Inflammatory macrophage (primary cell): ENCODE measurements at regions not wholly inside any gene's neighbourhood (a gene's known extent, or its start where the extent isn't known, plus 50 kb on each side); places are given as distances from the start of the nearest gene placed in this dataset.
"Not testable (repeated sequence)": the region's sequence is repeated elsewhere in the genome, so short reads cannot be mapped to it uniquely, and the experiment has no call there.

ENCODE experiments used
- DNase-seq, 2 donors: peaks; one replicate each; pipeline ENCODE4 v3.0.0-alpha.2; 2020 to 2022

DNA sequence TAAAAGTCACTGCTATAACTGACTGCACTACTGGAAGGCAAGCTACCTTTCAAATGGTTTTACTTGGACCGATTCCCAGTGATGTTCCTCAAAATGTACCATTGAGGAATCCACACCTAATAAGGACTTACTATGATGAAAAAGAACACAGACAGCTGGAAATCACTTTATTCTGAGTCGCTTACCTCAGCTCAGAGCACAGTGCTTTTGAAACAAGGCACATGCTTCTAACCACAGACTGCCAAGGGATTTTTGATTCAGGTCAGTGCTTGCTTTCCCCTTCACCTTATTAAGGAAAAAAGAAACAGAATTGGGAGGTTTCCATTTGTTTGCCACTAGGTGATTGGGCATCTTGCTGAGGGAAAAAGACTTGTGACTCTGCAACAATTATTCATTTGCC lies 707.5 kb upstream of the FSHR start:
- no peak for DNase-seq

DNA sequence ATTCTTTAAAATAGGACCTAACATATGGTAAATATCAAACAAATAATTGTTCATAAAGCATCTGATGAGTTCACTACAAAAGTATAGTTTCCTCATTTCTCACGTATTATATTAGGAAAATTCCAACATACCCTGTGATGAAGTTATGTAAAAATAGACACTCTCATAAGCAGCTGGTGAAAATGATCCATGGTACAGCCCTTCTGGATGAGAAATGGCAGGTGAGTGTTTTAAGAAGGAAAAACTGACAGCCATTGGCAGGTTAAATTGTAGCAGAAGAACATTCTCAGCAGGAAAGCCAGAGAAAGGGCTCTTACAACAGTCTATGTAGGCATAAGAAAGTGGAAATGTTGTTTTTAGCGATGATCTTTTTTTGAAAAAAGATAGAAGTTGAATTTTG lies 706.5 kb upstream of the FSHR start:
- DNase-seq, result no peak

DNA sequence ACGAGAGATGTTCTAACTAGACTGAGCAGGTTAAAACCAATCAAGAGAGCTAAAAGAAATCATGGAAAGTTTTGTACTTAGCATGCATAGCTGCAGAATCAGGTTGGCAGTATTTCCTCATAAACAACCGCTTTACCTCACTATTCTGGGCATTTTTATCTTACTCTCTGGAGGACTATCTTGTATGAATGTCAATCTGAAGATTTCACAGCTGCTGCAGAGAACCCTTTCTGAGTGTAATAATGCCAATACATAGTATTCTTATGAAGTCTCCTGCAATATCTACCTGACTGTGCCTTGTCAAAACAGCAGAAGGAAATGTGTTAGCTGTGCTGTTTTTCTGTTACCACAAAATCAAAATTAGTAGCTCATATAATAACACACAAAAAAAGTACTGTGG lies 705.9 kb upstream of the FSHR start:
- no peak for DNase-seq

DNA sequence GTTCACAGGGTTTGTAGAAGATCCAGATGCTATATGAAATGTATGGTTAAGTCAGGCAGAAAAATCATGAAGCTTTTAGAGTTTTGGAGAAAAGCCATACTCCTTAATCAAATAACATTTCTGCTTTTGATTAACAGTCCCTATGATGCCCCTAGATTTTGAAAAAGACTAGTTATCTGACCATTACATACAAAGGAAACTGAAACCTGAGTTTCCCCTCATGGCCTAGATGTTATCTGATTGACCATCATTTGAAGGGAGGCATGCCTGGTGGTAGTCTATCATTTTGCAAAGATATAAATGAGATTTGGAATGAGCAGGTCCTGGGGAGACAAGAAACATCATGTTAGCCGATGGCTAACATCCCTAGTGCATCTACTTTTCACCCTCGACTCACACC lies 704.3 kb upstream of the FSHR start:
- no peak for DNase-seq

DNA sequence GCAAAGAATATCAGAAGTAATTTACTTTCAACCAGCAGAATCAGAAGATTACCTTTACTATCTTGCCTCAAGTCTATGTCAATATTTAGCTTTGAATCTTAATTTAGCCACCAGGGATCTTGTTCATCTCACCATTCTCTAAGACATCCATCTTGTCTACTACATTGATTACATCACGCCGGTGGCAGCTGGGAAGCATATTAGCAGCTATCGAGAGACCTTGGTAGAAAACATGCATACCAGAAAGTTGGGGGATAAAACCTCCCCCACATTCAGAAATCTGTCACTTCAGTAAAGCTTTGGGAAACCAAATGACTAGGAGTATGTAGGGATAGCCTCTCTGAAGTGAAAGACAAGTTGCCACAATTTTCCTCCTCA lies 703.8 kb upstream of the FSHR start:
- no peak for DNase-seq

DNA sequence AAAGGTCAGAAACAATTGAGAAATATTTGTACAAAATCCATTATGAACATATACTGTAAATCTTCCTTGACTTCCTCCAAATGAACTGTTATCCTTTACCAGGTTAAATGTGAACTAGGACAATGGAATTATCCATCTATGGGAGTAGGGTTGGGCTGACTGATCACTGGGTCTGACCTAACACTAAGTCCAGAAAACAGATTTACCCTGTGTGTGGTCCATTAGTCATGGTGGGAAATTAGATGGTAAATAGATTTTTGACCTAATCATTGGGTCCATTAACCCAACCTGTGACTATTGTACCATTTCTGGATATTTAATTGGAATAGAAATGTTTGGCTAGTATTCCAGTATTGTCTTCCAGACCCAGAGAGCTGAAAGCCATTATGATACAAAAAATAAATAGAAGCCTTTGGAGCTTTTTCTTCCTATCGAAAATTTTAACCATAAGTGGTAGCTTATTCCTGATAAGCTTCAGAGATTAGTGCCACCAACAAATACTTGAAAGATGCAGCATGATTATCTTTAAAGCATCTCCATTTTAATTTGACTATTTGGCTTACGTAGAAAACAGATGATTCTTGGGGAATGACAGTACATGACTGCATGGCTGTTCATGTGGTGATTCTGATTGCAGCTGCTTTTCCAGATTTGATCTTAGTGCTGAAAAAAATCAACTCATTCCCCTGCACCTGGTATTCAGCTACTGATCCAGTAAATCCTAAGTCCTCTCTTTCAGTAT lies 703.2 kb upstream of the FSHR start:
- DNase-seq, result no peak

DNA sequence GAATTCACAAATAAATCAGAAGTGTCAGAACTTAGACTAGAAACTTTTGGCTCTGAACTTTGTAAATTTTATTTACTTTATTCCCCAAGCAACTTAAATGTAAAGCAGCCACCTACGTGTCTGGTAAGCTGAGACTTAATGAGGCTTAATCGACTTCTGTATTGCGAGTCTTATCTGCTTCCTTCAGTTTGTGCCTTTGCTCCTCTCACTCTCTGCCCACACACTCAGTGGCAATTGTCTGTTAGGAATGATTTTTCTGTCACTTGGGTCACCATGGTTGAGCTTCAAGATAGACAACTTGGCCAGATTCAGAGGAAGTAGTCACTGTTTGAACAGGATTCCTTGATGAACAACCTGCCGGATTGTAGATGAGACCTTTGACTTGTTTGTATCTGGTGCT lies 691.4 kb upstream of the FSHR start:
- no peak for DNase-seq

DNA sequence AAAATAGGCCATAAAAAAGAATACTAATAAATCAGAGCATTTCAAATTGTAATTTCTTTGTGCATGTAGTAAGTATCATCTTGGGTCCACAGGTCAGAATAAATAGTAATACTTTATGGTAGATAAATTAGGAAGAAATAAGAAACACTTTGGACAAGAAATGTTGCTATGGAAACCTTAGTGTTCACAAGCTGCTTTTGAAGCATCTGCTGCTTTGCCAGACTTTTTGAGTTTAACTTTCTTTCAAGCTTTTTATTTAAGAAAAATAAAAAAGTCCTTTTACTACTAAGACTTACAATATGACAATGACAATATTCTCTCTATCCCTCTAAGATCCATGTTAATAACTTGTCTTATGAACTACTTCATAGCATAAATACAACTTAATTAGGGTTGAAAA lies 690.7 kb upstream of the FSHR start:
- no peak for DNase-seq

DNA sequence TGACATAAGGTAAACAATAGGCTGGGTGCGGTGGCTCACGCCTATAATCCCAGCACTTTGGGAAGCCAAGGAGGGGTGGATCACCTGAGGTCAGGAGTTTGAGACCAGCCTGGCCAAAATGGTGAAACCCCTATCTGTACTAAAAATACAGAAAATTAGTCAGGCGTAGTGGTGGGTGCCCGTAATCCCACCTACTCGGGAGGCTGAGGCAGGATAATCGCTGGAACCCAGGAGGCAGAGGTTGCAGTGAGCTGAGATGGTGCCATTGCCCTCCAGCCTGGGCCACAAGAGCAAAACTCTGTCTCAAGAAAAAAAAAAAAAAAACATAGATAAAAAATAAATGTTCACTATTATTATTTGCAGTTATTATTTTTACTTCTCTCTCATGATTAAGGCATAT lies 689.8 kb upstream of the FSHR start:
- DNase-seq, result not testable (repeated sequence)

DNA sequence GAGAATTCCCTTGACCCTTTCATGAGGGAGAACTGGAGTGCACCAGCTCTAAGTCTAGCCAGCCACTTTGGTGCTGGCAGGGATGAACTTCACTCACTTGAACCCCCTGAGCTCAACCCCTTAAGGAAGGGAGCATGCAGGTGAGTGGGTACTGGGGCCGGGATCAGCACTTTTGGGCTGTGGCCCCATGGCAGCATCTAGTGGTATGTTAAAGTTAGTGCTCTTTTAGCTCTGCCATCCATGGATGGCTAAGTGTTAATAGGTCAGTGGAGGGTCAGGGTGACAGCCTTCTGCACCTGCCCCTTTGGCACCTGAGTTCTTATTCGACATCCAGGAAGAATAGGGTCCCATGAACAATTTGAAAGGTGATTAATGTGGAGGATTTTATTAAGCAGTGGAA lies 689.0 kb upstream of the FSHR start:
- no peak for DNase-seq

DNA sequence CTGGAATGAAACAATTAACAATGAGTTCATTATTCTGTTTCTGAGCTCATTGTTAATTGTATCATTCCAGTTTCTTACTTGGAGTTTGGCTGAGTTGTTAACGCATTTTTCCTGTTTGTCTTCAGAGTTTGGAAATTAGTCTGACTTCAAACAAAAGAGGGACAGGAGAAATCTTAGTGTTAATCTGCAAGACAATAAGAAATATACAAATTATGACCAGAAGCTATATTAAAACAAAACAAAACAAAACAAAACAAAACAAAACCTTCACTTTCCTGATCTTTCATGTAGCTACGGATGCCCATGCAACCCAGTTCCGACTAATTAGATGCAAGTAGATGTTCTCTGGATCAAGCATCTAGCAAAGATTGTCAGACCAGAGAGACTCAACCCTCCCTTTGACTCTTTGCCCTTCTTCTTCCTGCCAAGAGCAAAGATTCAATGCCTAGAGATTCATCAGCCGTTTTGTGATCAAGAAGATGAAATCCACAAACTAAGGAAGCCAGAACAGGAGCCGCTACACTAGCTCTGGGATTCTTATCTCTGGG lies 686.2 kb upstream of the FSHR start:
- no peak for DNase-seq

DNA sequence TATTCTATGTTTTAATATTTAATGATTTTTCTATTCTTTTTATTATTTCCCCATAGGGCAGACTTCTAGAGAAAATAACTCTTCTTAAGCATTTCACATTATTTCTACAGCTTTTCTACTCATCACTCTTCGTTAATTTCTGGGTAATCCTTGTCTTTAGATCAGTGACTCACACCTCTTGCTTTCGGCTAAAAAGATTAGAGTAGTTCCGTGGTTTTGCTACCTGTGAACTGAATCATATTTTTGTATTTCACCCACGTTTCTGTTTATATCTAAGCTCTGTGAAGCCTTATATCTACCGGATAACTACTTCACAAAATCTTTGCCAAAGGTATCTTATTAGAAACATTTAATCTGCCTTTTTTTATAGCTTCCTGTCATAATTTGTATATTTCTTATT lies 685.5 kb upstream of the FSHR start:
- DNase-seq, result no peak

DNA sequence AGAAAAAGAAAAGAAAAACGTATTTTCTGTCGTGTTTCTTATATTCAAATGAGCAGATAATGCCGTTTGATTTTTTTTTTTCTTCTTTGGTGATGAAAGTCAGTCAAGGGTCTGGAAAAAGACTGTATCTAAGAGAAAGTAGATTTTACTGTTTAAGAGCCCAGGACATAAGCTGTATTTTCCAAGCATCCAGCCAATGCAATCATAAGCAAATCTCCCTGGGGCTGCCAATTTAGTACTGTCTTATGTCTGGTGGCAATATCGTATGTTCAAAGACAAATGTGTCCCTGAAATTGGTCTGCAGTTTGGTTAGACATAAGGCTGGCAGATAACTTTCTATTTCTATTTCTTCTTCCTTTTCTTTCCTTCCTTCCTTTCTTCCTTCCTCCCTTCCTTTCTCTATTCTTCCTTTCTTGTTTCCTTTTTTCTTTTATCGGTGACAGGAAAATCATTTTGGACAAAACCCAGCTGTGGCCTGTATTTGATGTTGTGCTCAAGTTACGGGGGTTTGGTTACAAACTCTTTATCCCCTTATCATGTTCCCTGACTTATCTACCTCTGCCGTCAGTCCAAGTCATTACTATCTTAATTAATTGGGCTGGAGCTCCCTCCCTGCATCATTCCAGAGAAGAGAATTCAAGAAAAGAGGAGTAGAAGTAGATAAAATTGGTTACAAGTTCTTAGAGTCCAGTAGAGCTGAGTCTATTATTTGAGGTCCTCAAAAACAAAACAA lies 683.4 kb upstream of the FSHR start:
- no peak for DNase-seq

DNA sequence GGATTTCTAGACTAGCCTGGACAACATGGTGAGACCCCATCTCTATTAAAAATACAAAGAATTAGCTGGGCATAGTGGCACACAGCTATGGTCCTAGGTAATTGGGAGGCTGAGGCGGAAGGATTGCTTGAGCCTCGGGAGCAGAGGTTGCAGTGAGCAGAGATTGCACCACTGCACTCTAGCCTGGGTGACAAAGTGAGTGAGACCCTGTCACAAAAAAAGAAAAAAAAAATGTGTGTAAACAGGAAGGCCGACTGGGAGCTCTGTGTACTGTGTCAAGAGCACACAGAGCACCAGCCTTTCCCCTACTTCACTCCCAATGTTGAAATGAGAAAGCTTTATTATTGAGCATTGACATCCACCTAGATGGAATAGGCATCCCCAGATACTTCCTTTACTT lies 681.7 kb upstream of the FSHR start:
- no peak for DNase-seq

DNA sequence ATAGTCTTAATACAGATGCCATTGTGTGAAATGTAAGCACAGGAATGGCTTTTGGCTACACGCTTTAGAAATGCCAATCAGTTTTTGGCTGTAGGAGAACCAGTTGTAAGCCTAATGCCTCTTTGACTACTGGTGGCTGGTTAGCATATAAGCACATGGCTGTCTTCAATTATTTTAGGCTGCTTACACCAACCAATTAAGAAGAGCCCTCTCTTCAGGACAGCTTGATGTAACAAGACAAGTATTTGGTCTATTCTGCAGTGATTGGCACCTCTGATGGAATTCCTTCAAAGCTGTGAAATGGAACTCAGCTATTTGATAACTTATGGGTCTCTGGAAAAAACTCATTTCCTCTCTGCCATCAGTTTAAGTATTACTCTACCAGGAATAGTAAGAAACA lies 680.1 kb upstream of the FSHR start:
- DNase-seq, result no peak

DNA sequence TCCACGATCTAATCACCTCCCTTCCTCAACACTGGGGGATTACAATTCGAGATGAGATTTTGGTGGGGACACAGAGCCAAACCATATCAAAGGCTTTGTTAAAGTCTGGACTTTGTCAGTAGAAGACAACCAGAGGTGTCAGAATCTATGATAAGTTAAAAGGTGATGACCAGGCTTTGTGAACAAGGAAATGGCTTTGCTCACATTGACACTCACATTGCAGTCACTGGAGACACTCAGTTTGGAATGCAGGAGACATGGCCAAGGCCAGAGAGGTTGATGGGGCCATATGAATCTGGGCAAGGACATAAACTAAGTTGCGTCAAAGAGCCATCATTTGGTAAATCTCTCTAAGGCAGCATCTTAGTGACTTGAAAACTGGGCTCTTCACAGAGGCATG lies 678.2 kb upstream of the FSHR start:
- no peak for DNase-seq

DNA sequence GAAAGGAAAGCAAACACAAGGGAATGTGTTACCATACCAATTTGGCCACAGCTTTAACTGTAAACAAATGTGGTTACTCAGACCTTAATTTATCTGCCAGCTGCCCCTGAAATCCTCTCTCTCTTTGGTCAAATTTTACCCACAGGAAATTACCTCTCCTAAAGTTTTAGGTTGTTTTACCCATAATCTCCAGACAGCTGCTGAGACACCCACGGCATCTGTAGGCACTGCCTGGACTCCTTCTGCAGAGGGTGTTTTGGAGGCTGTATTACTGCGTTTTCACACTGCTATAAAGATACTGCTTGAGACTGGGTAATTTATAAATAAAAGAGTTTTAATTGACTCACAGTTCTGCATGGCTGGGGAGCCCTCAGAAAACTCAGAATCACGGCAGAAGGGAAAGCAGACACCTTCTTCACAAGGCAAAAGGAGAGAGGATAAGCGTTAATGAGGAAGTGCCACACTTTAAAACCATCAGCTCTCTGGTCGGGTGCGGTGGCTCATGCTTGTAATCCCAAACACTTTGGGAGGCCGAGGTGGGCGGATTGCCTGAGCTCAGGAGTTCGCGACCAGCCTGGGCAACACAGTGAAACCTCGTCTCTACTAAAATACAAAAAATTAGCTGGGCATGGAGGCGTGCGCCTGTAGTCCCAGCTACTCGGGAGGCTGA lies 677.5 kb upstream of the FSHR start:
- no peak for DNase-seq

DNA sequence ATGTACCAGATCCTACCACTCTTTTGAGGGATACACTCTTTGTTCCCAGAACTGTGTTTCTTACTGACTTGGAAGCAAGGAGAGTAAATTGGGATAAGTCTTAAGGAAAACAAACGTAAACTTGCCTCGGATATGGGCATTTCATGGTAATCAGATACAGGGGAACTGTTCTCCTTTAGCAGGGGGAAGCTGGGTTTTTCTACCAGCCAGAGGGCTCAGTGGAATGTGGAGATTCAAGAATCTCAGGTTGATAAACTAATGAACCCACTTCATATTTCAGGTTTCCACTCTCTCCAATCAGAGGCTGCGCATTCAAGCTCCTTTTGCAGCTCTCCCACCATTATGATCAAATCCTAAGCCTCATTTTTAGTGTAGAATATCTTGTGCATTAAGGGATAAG lies 676.5 kb upstream of the FSHR start:
- no peak for DNase-seq

DNA sequence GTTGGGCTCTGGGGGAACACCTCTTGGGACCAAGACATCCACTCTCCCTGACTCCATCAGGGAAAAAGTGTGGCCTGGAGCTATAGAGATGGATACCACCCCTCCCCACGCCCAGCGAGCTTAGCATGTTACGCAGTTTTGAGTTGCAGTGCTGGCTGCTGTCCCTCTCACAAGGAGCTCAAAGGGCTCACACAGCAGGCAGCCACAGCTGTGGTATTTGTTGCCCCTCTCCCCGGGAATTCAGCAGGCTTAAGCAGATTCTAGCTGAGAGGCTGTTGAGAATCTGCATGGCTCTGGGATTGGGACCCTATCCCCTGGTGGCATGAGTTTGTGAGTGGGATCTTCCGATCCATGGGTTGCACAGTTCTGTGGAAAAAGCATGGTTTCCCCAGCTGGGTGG lies 673.1 kb upstream of the FSHR start:
- no peak for DNase-seq

DNA sequence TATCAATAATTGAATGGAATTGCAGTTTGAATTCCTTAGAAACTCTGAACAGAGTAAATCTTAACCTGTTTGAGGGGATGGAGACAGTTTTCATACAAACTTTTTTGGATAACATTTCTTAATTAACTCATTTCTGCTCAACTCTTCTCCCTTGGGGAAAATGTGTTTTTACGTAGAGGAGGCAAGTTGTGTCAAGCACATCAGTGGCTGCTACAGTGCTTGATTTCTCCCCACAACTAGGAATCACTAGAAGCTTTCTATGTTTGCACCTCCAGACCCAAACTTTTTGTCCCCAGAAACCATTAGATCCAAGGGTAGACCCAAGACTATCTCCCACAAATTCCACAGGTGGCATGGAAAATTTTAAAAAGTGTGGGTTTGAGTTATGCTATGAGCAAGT lies 658.9 kb upstream of the FSHR start:
- no peak for DNase-seq

DNA sequence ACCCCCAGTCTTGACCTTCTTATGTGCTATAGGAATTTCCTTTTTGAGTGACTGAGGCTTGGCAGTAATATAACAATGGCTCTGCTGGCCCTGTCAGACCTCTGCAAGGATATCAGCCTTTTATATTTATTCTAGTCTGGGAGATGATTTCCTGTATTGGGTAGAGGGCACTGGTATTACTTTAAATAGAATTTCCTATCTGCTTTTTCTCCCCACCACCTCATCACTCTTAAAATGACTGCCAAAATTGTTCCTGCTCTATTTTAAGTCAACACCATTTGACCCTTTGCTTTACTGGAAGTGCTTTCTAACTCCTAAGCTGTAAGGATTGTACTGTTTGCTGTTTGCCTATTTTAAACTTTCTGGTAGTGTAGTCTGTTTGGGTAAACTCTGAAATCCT lies 658.4 kb upstream of the FSHR start:
- no peak for DNase-seq

DNA sequence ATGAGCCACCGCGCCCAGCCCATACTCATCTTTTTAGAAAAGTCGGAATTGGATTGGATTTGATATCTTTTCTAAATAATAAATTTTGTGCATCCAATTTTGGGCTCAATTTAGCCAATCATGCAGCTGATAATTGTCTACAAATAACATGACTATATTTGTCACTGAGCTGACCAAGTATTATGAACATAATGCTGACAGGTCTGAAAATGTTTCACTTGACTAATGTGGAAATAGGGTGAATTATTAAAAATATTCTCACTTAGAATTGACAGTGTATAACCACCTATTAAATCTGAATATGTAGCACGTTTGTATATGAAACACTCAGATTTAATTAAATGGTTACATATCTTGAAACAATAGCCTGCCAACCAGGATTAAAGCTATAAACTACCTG lies 657.2 kb upstream of the FSHR start:
- no peak for DNase-seq

DNA sequence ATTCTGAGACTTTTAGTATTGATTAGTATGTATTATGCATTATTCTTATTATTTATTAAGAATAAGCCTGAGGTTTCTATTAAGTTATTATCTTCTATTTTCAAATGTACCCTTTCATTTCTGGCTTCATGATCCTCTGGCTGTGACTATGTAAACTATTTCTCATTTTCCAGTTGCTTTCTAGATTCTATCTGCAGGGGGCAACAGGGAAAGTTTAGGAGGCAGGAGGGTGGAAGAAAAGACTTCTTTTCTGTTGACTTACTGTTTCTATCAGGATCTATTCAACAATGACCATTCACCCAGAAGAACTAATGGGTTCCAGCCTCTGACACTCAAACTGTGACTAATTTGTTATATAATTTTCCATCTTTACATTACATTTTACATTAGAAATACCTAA lies 653.4 kb upstream of the FSHR start:
- DNase-seq, result no peak

DNA sequence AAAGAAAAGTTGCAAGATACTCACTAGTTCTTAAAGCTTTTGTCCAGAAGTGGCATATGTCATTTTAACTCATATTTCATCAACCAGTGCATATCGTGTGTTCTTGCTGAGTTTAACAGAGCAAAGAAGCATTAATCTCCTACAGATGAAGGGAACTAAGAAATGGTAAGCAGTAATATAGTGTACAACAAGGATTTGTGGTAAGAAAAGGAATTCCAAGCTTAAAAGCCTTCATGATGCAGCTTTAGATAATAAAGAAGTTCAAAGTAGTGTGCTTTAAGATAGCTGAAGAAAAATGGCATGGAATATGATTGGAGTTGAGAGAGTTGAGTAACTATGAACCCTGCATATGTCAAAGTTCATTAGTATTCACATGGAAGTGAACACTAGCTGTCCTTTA lies 649.8 kb upstream of the FSHR start:
- DNase-seq, result no peak
